Activated CD4-positive, alpha-beta T cell treated with anti-CD3 and anti-CD28 coated beads, Interleukin-2, amount 50 U/mL, for 16 hours (primary cell): ENCODE measurements at regions not wholly inside any gene's neighbourhood (a gene's known extent, or its start where the extent isn't known, plus 50 kb on each side); places are given as distances from the start of the nearest gene placed in this dataset.
A peak's percentile ranks its signal among the peaks of the same experiment; 100 is the strongest.

Experiments used
- DNase-seq: peaks from one replicate; pipeline ENCODE4 v3.0.0-alpha.2; 2020

DNA sequence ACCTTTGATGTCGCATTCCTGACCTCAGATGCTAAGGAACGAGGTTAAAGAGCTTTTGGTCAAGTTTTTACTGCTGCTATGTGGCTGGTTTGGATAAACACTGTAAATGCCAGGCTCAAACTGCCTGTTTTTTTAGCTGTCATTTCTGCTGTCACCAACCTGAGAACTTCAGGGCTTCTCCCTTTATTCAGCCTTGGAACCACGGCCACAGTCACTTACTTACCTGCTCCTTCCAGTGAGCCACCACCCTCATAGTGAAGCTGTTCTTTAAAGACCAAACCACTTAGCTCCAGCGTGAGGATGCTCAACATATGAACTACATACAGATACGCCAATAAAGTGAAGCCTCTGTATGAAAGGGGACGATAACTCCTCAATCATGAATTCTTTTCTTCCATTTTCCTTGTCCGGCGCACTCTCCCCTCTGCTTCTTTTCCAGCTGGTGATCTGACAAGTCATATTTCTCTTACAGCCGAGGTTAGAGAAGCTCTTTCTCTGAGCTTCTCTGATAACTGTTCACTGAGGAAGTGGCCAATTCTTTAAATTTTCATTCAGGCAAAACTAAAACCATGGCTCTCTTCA, 152.8 kb upstream of the ANK2 start:
- DNase-seq: no peak

GRCh38 chr4:112897543-112897942, 151.9 kb upstream of the ANK2 start:
- DNase-seq: no peak

DNA sequence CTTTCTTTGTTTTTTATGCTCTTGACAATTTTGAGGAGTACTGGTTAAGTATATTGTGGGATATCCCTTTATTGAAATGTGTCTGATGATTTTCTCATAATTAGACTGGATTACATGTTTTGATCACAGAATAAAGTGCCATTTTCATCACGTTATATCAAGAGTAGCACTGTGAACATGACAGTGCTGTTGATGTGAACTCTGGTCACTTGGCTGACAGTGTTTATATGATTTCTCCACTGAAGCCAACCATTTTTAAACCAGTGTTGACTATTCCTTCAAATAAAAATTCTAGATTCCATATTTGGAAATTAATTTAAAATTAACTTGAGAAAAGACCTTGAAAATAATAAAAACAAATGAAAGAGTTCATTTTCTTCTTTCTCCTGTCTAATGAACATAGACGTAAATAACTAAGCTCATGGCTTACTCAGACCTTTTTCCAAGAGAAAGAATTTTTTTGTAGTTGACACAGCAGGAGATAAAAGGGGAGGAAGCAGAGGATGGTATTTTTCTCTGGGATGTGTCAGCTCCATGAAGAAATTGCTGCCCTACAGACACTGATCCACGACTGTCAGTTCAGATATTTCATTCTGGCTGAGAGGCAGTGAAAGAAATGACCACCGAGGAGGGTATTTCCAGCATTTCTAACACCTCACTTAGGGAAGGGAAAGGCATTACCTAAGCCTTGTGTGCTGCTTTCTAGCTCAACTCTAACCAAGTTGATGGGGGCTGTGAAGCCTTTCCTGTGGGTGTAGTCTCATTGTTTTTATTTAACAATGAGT, 150.9 kb upstream of the ANK2 start:
- DNase-seq: no peak

- DNase-seq: no peak
These were observed 149.0 kb upstream of the ANK2 start for GRCh38 chr4:112900416-112900815.

GRCh38 chr4:112901962-112902411, 147.5 kb upstream of the ANK2 start:
- DNase-seq: no peak

DNA sequence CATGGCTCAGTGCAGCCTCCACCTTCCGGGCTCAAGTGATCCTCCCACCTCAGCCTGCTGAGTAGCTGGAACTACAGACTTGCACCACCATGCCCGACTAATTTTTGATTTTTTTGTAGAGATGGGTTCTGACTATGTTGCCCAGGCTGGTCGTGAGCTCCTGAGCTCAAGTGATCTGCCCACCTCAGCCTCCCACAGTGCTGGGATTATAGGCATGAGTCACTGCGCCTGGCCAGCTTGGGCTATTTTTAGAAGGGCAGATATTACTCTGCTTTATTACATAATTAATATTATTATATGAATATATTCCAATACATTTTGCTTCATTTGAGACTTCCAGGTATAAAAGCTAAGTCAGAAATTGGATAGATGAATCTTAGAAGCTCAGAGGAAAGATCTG, 143.7 kb upstream of the ANK2 start:
- no peak for DNase-seq

DNA sequence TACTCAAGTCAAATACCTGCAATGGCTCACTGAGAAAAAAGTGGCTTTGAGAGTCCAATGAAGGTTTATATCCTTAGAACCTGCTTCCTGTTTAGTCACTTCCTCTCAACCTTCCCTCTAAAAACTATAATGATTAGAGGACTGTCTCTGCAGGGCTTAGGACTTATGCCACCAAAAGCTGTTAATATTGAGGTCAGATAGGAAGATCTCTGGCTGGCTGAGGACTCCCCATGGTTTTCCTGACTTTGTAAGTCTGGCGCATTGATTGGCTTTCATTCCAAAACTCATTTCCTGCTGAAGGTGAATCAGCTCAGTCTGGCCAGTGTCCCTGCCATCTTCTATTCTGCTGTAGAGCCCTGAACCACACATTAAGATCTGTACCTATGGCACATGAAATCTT, 140.9 kb upstream of the ANK2 start:
- DNase-seq: no peak

DNA sequence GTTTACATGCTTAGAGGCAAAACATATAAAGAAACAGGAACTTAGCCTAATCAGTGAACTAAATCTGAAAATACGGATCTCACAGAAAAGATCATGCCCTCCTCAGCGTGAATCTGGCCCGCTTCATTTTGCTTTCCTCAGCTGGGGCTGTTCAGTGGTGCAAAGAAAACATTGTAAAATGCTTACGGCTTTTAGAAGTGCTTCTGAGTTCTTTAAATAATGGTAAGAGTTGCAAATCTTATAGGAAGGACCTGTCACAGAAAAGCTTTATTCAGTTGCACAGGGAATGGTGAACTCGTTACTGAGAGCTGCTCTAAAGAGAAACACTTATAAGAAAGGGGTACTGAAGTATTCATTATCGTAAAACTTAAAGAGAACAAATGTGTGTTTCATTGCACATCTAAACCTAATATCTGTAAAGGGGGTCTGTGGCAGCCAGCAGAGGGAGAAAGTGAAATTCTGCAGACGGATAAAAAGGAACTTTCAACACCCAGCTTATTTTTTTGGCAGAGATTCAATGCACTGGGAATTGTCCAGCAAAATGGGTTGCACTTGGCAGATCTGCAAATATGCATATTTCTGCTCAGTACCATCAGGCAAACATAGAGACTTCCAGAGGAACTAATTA, 139.2 kb upstream of the ANK2 start:
- DNase-seq: no peak

GRCh38 chr4:112916868-112917267, 132.6 kb upstream of the ANK2 start:
- DNase-seq: no peak

GRCh38 chr4:112923516-112923915, 125.9 kb upstream of the ANK2 start:
- no peak for DNase-seq

DNA sequence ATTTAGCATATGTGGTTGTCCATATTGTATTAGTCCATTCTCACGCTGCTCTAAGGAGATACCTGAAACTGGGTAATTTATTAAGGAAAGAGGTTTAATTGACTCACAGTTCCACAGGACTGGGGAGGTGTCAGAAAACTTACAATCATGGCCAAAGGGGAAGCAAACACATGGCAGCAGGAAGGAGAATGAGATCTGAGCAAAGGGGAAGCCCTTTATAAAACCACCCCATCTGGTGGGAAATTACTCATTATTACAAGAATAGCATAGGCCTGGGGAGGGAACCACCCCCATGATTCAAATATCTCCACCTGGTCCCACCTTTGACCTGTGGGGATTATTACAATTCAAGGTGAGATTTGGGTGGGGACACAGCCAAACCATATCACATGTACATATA, 122.6 kb upstream of the ANK2 start:
- no peak for DNase-seq

DNA sequence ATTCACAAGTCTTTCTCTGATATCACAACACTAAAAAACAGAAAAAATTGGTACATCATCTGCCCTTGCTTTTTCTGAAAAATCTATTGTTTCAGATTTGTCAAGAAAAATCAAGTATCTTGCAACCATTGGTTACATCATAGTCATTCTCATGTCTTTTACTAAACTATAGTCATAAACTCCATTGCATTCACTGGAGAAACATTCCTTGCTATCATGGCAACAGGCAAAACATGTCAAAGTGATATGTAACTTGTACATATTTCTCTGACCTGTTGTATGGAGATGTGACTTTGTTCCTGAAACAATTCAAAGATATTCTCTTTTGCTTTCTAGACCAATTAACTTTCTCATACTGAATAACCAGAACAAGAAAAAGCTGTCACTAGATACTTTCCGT, 121.9 kb upstream of the ANK2 start:
- DNase-seq: no peak

DNA sequence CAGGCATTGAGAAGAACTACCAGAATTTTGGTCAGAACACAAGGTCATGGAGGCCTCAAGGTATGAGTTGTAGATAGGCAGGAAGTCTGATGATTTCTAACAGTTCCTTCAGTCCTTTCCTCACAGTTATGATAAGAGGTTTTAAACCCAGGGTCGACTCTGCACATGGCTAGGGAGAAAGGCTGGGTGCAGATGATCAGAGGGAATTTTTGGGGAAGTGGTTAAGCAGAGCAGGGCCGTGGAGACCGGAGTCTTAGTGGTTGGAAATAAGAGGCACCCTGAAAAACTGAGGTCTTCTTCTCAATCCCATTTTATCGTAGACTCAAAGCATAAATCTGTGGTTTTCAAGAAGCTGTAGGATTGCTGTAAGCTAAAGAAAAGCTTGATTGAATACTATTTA, 118.5 kb upstream of the ANK2 start:
- no peak for DNase-seq

- no peak for DNase-seq
These were observed 115.7 kb upstream of the ANK2 start for GRCh38 chr4:112933790-112934189.

DNA sequence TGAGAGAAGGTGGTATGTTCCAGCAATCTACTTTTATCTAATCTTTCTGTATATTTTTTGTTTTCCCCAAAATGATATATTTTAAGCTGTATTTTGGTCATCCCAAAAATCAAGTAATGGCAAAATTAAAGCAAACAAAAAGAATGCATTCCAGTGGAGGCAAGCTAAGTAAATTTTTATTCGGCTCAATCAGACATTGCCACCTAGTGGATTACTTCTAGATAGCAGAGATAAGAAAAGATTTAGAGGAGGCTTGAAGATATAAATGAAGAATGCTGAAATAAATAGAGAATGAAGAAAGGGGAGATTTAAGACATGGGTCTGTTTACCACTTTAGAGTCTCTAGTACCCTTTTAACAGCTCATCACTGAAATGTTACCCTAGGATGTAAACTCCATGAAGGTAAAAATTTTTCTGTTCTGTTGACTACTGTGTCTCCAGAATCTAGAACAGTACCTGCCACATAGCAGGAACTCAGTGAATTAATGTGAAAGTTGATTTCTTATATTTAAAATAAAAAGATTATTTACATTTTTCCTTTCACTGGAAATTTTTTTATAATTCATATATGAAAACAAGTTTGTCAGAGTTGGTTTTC, 110.9 kb upstream of the ANK2 start:
- peak; percentile 21 for DNase-seq

DNA sequence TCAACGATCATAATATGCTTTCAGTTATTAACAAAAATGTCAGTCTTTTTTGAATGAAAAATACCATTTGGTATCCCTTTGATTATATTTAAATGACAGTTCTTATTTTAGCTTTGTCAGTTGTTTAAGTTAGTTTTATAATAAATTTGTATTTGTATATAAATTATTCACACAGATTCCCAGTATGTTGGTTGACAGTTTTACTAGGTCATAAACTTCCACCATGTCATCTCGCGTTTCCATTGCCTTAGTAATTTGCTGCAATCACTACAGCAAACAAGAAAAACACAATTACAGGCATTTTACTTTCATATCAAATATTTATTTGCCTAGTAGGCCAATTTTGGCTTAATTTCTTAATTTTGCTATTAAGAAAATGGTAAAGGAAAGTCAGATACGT, 109.6 kb upstream of the ANK2 start:
- DNase-seq: no peak

- no peak for DNase-seq
These were observed 109.1 kb upstream of the ANK2 start for GRCh38 chr4:112940336-112940735.

DNA sequence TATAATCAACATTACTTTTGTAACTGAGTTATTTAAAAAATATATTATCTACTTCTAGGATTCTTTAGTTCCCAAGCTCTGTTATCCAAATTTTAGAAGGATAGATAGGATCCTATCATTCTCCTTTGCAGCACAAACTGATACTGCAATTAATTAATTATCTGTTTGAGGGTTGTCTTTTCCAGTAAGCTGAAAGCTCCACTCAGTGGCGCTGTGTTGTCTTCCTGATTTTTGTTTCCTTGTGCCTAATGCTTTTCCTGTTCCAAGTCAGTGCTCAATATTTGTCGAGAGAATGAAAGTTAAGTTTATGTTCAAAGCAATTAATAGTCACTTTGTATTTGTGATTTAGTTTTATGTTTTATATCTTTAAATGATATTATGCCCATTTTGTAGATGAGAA, 107.4 kb upstream of the ANK2 start:
- no peak for DNase-seq

DNA sequence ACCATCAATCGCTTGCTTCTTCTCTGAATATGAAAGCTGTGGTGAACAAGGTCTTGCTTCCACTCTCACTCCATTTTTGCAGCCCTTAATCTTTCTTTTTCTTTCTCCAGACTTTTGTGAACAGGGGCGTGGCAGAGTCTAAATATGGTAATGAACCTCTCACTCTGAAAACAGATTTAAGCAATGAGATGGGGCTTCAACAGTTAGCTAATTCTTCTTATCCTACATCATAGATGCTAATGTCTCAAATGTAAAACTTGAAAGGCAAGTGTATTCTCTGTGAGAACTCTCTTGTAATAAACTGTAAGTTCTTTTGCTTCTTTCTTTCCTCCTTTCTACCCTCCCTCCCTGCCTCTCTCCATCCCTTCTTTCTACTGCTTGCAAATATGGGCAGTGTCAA, 106.5 kb upstream of the ANK2 start:
- no peak for DNase-seq

- no peak for DNase-seq
These were observed 105.4 kb upstream of the ANK2 start for GRCh38 chr4:112944006-112944405.

- DNase-seq: no peak
These were observed 103.3 kb upstream of the ANK2 start for GRCh38 chr4:112946127-112946526.

DNA sequence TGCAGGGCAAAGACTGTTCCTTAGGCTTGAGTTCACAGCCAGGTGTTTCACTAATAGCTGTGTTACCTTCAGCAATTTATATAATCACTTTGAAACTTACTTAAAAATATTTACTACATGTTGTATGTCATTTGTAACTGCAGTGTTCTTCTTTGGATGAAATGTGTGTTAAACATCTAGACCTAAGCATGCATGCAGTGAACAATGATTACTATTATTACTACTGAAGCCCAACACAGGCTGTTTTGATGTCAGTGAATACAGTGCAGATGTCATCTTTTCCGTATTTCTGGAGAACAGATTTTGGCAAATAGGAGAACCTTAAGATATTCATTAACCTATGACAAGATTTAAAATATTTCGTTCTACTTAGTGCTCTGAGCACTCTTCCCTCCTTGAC, 101.8 kb upstream of the ANK2 start:
- DNase-seq: no peak

- no peak for DNase-seq
These were observed 97.8 kb upstream of the ANK2 start for GRCh38 chr4:112951362-112952312.
